ENCODE measurements at regions not wholly inside any gene's neighbourhood (a gene's known extent, or its start where the extent isn't known, plus 50 kb on each side); places are given as distances from the start of the nearest gene placed in this dataset.

DNA sequence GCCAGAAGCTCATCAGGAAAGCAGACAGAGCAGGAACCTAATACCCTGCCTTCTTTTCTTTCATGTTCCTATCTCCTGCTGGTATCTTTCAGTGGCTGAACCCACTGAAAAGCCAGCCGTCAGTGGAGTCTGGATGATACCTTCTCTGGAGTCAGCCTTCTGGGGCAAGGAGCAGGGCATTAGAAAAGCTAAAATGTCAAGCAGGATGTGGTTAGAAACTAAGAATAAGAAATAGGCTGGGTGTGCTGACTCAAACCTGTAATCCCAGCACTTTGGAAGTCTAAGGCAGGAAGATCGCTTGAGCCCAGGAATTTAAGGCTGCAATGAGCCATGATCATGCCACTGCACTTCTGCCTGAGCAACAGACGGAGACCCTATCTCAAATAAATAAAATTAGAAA is 642.0 kb upstream of the FSHR start:
- no peak overlapping the region for H2AFZ ChIP-seq (ENCODE audit: low read depth)
- no peaks in the 10 kb centered on the region for H3K4me1 ChIP-seq (ENCODE audit: low read depth, poor library complexity, severe bottlenecking)
- H3K4me2 ChIP-seq, result no peak overlapping the region
- H3K79me2 ChIP-seq (ENCODE audit: insufficient read depth, low read depth), result no peaks in the 10 kb centered on the region
- H3K9ac ChIP-seq, result no peak overlapping the region
- no peaks in the 10 kb centered on the region for H3K27me3 ChIP-seq (ENCODE audit: insufficient read depth, low read depth)
- TF ChIP-seq, protein P1, sequence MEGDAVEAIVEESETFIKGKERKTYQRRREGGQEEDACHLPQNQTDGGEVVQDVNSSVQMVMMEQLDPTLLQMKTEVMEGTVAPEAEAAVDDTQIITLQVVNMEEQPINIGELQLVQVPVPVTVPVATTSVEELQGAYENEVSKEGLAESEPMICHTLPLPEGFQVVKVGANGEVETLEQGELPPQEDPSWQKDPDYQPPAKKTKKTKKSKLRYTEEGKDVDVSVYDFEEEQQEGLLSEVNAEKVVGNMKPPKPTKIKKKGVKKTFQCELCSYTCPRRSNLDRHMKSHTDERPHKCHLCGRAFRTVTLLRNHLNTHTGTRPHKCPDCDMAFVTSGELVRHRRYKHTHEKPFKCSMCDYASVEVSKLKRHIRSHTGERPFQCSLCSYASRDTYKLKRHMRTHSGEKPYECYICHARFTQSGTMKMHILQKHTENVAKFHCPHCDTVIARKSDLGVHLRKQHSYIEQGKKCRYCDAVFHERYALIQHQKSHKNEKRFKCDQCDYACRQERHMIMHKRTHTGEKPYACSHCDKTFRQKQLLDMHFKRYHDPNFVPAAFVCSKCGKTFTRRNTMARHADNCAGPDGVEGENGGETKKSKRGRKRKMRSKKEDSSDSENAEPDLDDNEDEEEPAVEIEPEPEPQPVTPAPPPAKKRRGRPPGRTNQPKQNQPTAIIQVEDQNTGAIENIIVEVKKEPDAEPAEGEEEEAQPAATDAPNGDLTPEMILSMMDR (conservative IDR thresholded peaks at IDR 0.05; ENCODE audit: low read depth, low read length), result no peak
- no peaks in the 10 kb centered on the region for H4K20me1 ChIP-seq (ENCODE audit: insufficient read depth)
- H3K27ac ChIP-seq, result no peak overlapping the region
- H3K36me3 ChIP-seq (ENCODE audit: insufficient read depth), result no peaks in the 10 kb centered on the region
- no peak overlapping the region for H3K4me3 ChIP-seq (IDR thresholded peaks at IDR 0.05; ENCODE audit: insufficient read depth, low read depth, low read length)

DNA sequence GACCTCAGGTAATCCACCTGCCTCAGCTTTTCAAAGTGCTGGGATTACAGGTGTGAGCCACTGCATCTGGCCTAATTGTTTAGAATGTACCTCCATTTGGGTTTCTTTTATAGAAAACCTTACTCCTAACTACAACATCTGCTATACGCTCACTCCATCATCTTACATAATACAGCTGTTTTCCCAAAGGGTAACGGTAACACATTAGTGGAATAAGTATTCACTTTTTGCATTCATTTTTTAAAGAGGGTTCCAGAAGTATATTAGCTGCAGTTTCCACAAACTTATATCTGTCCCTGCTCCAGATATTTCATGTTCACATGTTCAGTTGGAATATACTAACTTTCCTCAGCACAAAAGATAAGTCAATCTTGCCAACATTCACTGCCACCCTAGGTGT is 640.1 kb upstream of the FSHR start:
- H3K79me2 ChIP-seq (ENCODE audit: insufficient read depth, low read depth), result no peaks in the 10 kb centered on the region
- H2AFZ ChIP-seq (ENCODE audit: low read depth), result no peak overlapping the region
- H3K36me3 ChIP-seq (ENCODE audit: insufficient read depth), result no peaks in the 10 kb centered on the region
- no peak overlapping the region for H3K27ac ChIP-seq
- TF ChIP-seq, protein P1 (conservative IDR thresholded peaks at IDR 0.05; ENCODE audit: low read depth, low read length), result no peak
- no peaks in the 10 kb centered on the region for H3K4me1 ChIP-seq (ENCODE audit: low read depth, poor library complexity, severe bottlenecking)
- no peak overlapping the region for H3K9ac ChIP-seq
- no peaks in the 10 kb centered on the region for H3K27me3 ChIP-seq (ENCODE audit: insufficient read depth, low read depth)
- H3K4me2 ChIP-seq, result no peak overlapping the region
- no peak overlapping the region for H3K4me3 ChIP-seq (IDR thresholded peaks at IDR 0.05; ENCODE audit: insufficient read depth, low read depth, low read length)
- H4K20me1 ChIP-seq (ENCODE audit: insufficient read depth), result no peaks in the 10 kb centered on the region

DNA sequence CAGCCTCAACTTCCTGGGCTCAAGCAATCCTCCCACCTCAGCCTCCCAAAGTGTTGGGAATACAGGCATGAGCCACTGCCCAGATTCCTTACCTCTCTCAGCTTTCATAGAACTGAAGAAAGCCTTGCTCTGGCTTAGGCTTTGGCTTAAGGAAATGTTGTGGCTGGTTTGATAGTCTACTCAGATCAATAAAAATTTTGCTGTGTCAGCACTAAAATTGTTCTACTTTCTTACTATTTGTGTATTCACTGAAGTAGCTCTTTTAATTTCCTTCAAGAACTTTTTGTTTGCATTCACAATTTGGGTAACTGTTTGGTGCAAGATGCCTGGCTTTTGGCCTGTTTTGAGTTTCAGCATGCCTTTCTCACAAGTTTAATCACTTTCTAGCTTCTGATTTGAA is 634.0 kb upstream of the FSHR start:
- Histone ChIP-seq H3K27ac (no peak overlapping the region), H3K4me1 (ENCODE audit: low read depth, poor library complexity, severe bottlenecking) (no peaks in the 10 kb centered on the region), H2AFZ (ENCODE audit: low read depth) (no peak overlapping the region), H3K4me3 (IDR thresholded peaks at IDR 0.05; ENCODE audit: insufficient read depth, low read depth, low read length) (no peak overlapping the region), H3K9ac (no peak overlapping the region), H3K27me3 (ENCODE audit: insufficient read depth, low read depth) (no peaks in the 10 kb centered on the region), H3K79me2 (ENCODE audit: insufficient read depth, low read depth) (no peaks in the 10 kb centered on the region), H3K4me2 (no peak overlapping the region), H3K36me3 (ENCODE audit: insufficient read depth) (no peaks in the 10 kb centered on the region), H4K20me1 (ENCODE audit: insufficient read depth) (no peaks in the 10 kb centered on the region)
- TF ChIP-seq, protein P1 (conservative IDR thresholded peaks at IDR 0.05; ENCODE audit: low read depth, low read length), result no peak

DNA sequence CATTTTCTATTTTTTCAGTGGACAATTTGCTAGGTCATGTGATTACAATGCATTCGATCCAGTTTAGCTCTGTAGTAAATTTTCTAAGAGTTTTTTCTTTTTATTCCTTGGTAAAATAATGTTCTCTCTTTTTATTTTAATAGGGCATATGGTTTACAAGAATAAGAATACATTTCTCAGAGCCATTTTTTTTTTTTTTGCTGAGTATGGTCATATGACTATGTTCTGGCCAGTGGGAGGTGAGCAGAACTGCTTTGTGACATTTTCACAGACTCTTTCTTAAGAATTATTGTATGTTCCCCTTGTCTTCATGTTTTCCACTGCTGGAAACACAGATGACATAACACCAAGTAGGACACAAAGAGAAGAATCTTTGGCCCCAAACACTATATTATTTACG is 626.6 kb upstream of the FSHR start:
- Histone ChIP-seq H2AFZ (ENCODE audit: low read depth) (no peak overlapping the region), H3K9ac (no peak overlapping the region), H3K36me3 (ENCODE audit: insufficient read depth) (no peaks in the 10 kb centered on the region), H3K27ac (no peak overlapping the region), H3K4me2 (no peak overlapping the region), H3K4me3 (IDR thresholded peaks at IDR 0.05; ENCODE audit: insufficient read depth, low read depth, low read length) (no peak overlapping the region), H3K79me2 (ENCODE audit: insufficient read depth, low read depth) (no peaks in the 10 kb centered on the region), H4K20me1 (ENCODE audit: insufficient read depth) (no peaks in the 10 kb centered on the region), H3K27me3 (ENCODE audit: insufficient read depth, low read depth) (no peaks in the 10 kb centered on the region), H3K4me1 (ENCODE audit: low read depth, poor library complexity, severe bottlenecking) (no peaks in the 10 kb centered on the region)
- TF ChIP-seq, protein P1 (conservative IDR thresholded peaks at IDR 0.05; ENCODE audit: low read depth, low read length), result no peak

Measured in KMS-11 (cell line).